ENCODE measurements at regions not wholly inside any gene's neighbourhood (a gene's known extent, or its start where the extent isn't known, plus 50 kb on each side); places are given as distances from the start of the nearest gene placed in this dataset.

- TF ChIP-seq, protein P1, sequence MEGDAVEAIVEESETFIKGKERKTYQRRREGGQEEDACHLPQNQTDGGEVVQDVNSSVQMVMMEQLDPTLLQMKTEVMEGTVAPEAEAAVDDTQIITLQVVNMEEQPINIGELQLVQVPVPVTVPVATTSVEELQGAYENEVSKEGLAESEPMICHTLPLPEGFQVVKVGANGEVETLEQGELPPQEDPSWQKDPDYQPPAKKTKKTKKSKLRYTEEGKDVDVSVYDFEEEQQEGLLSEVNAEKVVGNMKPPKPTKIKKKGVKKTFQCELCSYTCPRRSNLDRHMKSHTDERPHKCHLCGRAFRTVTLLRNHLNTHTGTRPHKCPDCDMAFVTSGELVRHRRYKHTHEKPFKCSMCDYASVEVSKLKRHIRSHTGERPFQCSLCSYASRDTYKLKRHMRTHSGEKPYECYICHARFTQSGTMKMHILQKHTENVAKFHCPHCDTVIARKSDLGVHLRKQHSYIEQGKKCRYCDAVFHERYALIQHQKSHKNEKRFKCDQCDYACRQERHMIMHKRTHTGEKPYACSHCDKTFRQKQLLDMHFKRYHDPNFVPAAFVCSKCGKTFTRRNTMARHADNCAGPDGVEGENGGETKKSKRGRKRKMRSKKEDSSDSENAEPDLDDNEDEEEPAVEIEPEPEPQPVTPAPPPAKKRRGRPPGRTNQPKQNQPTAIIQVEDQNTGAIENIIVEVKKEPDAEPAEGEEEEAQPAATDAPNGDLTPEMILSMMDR (conservative IDR thresholded peaks at IDR 0.05) = no peak
- TF ChIP-seq ZFX (IDR thresholded peaks at IDR 0.05) = no peak
Measured at GRCh38 chr5:88399561-88399960, 130.9 kb upstream of the TMEM161B start.
